Right cardiac atrium (tissue), 5 donors: ENCODE measurements at regions not wholly inside any gene's neighbourhood (a gene's known extent, or its start where the extent isn't known, plus 50 kb on each side); places are given as distances from the start of the nearest gene placed in this dataset.

Experiments
- ATAC-seq, 2 donors: fragments of 200-7000 bp; cut with Tn5 transposase; one replicate each; pipeline versions ENCODE4 v1.8.0 to v1.9.1; 2020; ENCODE audit warnings: moderate library complexity in 2 of 2, mild to moderate bottlenecking in 1 of 2
- DNase-seq, 3 donors: peaks; one replicate each; pipeline ENCODE4 v3.0.0-alpha.2; 2020
- H3K27ac ChIP-seq: one replicate; pipeline ENCODE4 v1.5.1; 2013; ENCODE audit warnings: mild to moderate bottlenecking, low read length, control low read depth, moderate library complexity
- H3K27me3 ChIP-seq: one replicate; pipeline ENCODE4 v1.6.1; 2013; ENCODE audit not compliant: control insufficient read depth, insufficient read depth
- H3K4me1 ChIP-seq: one replicate; pipeline ENCODE4 v1.6.1; 2013; ENCODE audit warnings: low read length; ENCODE audit not compliant: control insufficient read depth, insufficient read depth
- H3K4me3 ChIP-seq: one replicate; pipeline ENCODE4 v1.5.1; 2013; ENCODE audit warnings: low read length, control low read depth
- H3K9me3 ChIP-seq: one replicate; pipeline ENCODE4 v1.6.1; 2013; ENCODE audit warnings: low read length; ENCODE audit not compliant: control insufficient read depth
- WGBS: extraction: QIAGEN DNeasy Blood & Tissue Kit; methylation state at CpG from one replicate; pipeline ENCODE4 v1.1.7; 2013; 5-methylcytosine and 5-hydroxymethylcytosine counted together
- intact Hi-C, 4 donors: fragments of 100-400 bp; cut with DNase I; formaldehyde crosslinking; loops; one replicate each; pipeline versions ENCODE4 v1.11.0 to v1.14.0; 2022 to 2023
- donor health status: healthy with polysubstance abuse.
- donor health status: DM: no; HTN: yes; CAD: no.
- donor health status: DM: no; HTN: no; CAD: no.
- donor health status: DM: no; HTN: yes; CAD: no; lungs with severe emphysema.
- donor health status: DM: yes; HTN: yes; CAD: no.

DNA sequence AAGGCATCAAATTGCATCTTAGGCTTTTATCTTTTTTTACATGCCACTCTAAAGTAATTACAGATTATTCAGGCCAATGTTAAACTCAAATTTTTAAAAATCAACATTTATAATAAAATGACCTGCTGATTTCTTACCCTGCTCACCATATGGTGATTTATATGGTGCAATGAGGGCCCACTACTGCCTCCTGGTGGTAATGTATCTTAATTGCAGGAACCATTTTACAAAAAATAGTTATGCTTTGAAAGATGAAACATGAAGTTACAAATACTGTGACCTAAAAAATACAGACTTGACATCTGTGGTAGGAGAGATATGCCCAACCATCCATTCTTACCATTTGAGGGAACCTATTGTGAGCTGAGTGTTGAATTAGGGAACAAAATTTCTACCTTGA lies 292.6 kb upstream of the TAS2R1 start:
- H3K4me1 ChIP-seq: no peaks in the 10 kb centered on the region
- DNase-seq: no peak
- H3K27me3 ChIP-seq: no peaks in the 10 kb centered on the region
- H3K27ac ChIP-seq: no peak overlapping the region
- ATAC-seq: no peak
- H3K9me3 ChIP-seq: peaks cover 7% of the 10 kb centered on the region
- H3K4me3 ChIP-seq: no peak overlapping the region
- intact Hi-C loops: no loop called here

GRCh38 chr5:9920697-9921096 lies 290.5 kb upstream of the TAS2R1 start:
- 80% methylated on average over 8 of the region's 8 CpGs for WGBS
- H3K27me3 ChIP-seq: no peaks in the 10 kb centered on the region
- no peaks in the 10 kb centered on the region for H3K4me1 ChIP-seq
- H3K27ac ChIP-seq: no peak overlapping the region
- DNase-seq (no peak), ATAC-seq (no peak)
- intact Hi-C loops: no loop called here
- H3K4me3 ChIP-seq: no peak overlapping the region
- peaks cover 7% of the 10 kb centered on the region for H3K9me3 ChIP-seq

- H3K4me3 ChIP-seq: no peak overlapping the region
- 57% methylated on average over 11 of the region's 11 CpGs for WGBS
- no peak for DNase-seq
- ATAC-seq: no peak
- H3K4me1 ChIP-seq: no peaks in the 10 kb centered on the region
- H3K27me3 ChIP-seq: no peaks in the 10 kb centered on the region
- peaks cover 9% of the 10 kb centered on the region for H3K9me3 ChIP-seq
- intact Hi-C loops: no loop called here
- no peak overlapping the region for H3K27ac ChIP-seq
Observed at GRCh38 chr5:9919306-9920030, 289.3 kb upstream of the TAS2R1 start.

- intact Hi-C loops: no loop called here
- DNase-seq (no peak), ATAC-seq (no peak)
- H3K9me3 ChIP-seq: peaks cover 4% of the 10 kb centered on the region
- H3K4me1 ChIP-seq: no peaks in the 10 kb centered on the region
- H3K27ac ChIP-seq: no peak overlapping the region
- no peak overlapping the region for H3K4me3 ChIP-seq
- no peaks in the 10 kb centered on the region for H3K27me3 ChIP-seq
- WGBS: 27% methylated on average over 1 of the region's 1 CpG
Observed at GRCh38 chr5:9905661-9906060, 275.5 kb upstream of the TAS2R1 start.

DNA sequence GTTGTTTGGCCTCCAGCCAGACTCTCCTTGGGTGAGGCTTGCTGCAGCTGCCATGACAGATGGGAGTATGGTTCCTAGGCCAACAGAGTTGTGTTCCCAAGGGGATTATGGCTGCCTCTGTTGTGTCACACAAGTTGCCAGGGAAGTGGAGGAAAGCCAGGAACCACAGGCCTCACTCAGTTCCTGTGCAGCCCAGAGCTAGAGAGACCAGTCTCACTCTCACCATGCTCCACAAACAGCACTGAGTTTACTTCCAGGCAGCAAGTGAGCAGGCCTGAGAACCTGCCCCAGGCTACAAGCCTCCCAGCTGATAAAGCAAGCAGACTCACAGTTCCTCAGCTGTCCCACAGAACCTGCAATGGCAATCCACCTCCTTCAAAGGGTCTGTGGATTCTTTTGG lies 273.6 kb upstream of the TAS2R1 start:
- H3K4me3 ChIP-seq: no peak overlapping the region
- no peak for DNase-seq
- H3K4me1 ChIP-seq: no peaks in the 10 kb centered on the region
- intact Hi-C loops: no loop called here
- peaks cover 4% of the 10 kb centered on the region for H3K9me3 ChIP-seq
- no peak overlapping the region for H3K27ac ChIP-seq
- ATAC-seq: no peak
- H3K27me3 ChIP-seq: no peaks in the 10 kb centered on the region

GRCh38 chr5:9898319-9898718 lies 268.2 kb upstream of the TAS2R1 start:
- WGBS: 56% methylated on average over 4 of the region's 4 CpGs
- DNase-seq (no peak), ATAC-seq (no peak)
- no peak overlapping the region for H3K27ac ChIP-seq
- peaks cover 2% of the 10 kb centered on the region for H3K9me3 ChIP-seq
- intact Hi-C loops: no loop called here
- no peaks in the 10 kb centered on the region for H3K4me1 ChIP-seq
- H3K4me3 ChIP-seq: no peak overlapping the region
- H3K27me3 ChIP-seq: no peaks in the 10 kb centered on the region

GRCh38 chr5:9895302-9895645 lies 265.1 kb upstream of the TAS2R1 start:
- Histone ChIP-seq H3K4me3 (no peak overlapping the region), H3K27ac (no peak overlapping the region), H3K9me3 (peaks cover 2% of the 10 kb centered on the region), H3K4me1 (no peaks in the 10 kb centered on the region), H3K27me3 (no peaks in the 10 kb centered on the region)
- intact Hi-C loops: no loop called here
- 62% methylated on average over 5 of the region's 5 CpGs for WGBS
- DNase-seq (no peak), ATAC-seq (no peak)

- no peak overlapping the region for H3K4me3 ChIP-seq
- WGBS: 74% methylated on average over 3 of the region's 3 CpGs
Observed at GRCh38 chr5:9894571-9895301, 264.6 kb upstream of the TAS2R1 start.

GRCh38 chr5:9892696-9893095 lies 262.5 kb upstream of the TAS2R1 start:
- 80% methylated on average over 3 of the region's 3 CpGs for WGBS
- Histone ChIP-seq H3K9me3 (peaks cover 6% of the 10 kb centered on the region), H3K4me1 (no peaks in the 10 kb centered on the region), H3K27ac (no peak overlapping the region), H3K4me3 (no peak overlapping the region), H3K27me3 (no peaks in the 10 kb centered on the region)
- intact Hi-C loops: no loop called here
- no peak for DNase-seq
- no peak for ATAC-seq

More at GRCh38 chr5:9894571-9895301, 264.6 kb upstream of the TAS2R1 start:
- intact Hi-C loops: no loop called here
- ATAC-seq (no peak), DNase-seq (no peak)
- H3K4me1 ChIP-seq: no peaks in the 10 kb centered on the region
- H3K27me3 ChIP-seq: no peaks in the 10 kb centered on the region
- no peak overlapping the region for H3K27ac ChIP-seq
- H3K9me3 ChIP-seq: peaks cover 3% of the 10 kb centered on the region

DNA sequence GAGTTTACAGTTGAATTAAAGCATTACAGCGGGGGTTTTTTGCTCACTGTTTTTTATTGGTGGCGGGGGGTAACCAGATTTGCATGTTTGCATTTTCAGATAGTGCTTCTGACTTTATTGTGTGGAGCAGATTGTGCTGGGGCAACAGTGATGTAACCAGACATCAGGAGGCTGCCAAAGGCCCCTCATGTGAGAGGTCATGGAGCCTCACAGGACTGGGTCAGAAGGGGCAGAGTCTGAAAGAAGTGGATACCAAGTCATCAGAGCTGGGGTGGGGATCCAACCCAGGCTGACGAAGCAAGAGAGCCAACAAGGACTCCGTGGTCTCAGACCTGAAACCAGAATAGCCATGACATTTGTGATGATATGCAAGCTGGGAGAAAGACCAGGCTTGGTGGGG lies 259.4 kb upstream of the TAS2R1 start:
- WGBS: 83% methylated on average over 4 of the region's 4 CpGs
- H3K9me3 ChIP-seq: peaks cover 8% of the 10 kb centered on the region
- H3K27me3 ChIP-seq: no peaks in the 10 kb centered on the region
- intact Hi-C loops: no loop called here
- H3K27ac ChIP-seq: no peak overlapping the region
- H3K4me1 ChIP-seq: no peaks in the 10 kb centered on the region
- ATAC-seq (no peak), DNase-seq (no peak)
- H3K4me3 ChIP-seq: no peak overlapping the region

GRCh38 chr5:9888501-9888901 lies 258.4 kb upstream of the TAS2R1 start:
- intact Hi-C loops: no loop called here
- Histone ChIP-seq H3K4me1 (no peaks in the 10 kb centered on the region), H3K27ac (no peak overlapping the region), H3K27me3 (no peaks in the 10 kb centered on the region), H3K4me3 (no peak overlapping the region), H3K9me3 (peaks cover 8% of the 10 kb centered on the region)
- peak in 1 of 2 donors; percentile 60 for ATAC-seq
- DNase-seq: no peak
- WGBS: 65% methylated on average over 3 of the region's 3 CpGs
